Panc1 (cell line): ENCODE measurements at regions not wholly inside any gene's neighbourhood (a gene's known extent, or its start where the extent isn't known, plus 50 kb on each side); places are given as distances from the start of the nearest gene placed in this dataset.

Source experiments
- POLR2AphosphoS5 ChIP-seq: IDR thresholded peaks from 2 replicates; pipeline ENCODE4 v1.6.1; 2012; ENCODE audit warnings: mild to moderate bottlenecking, low read depth, low read length, moderate library complexity
- TF ChIP-seq, protein P1 (sequence below): fragments of 450-650 bp; IDR thresholded peaks from 2 replicates; pipeline ENCODE4 v1.5.1; 2017; ENCODE audit warnings: mild to moderate bottlenecking

- TF ChIP-seq, protein P1, sequence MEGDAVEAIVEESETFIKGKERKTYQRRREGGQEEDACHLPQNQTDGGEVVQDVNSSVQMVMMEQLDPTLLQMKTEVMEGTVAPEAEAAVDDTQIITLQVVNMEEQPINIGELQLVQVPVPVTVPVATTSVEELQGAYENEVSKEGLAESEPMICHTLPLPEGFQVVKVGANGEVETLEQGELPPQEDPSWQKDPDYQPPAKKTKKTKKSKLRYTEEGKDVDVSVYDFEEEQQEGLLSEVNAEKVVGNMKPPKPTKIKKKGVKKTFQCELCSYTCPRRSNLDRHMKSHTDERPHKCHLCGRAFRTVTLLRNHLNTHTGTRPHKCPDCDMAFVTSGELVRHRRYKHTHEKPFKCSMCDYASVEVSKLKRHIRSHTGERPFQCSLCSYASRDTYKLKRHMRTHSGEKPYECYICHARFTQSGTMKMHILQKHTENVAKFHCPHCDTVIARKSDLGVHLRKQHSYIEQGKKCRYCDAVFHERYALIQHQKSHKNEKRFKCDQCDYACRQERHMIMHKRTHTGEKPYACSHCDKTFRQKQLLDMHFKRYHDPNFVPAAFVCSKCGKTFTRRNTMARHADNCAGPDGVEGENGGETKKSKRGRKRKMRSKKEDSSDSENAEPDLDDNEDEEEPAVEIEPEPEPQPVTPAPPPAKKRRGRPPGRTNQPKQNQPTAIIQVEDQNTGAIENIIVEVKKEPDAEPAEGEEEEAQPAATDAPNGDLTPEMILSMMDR, result no peak
- no peak for TF ChIP-seq POLR2AphosphoS5
Measured at GRCh38 chr10:61067671-61068336, 123.8 kb upstream of the RHOBTB1 start.
